ENCODE measurements at regions not wholly inside any gene's neighbourhood (a gene's known extent, or its start where the extent isn't known, plus 50 kb on each side); places are given as distances from the start of the nearest gene placed in this dataset.
"Not testable (repeated sequence)": the region's sequence is repeated elsewhere in the genome, so short reads cannot be mapped to it uniquely, and the experiment has no call there.

- no peak for DNase-seq
These were observed 127.7 kb downstream of the ALDH8A1 start for GRCh38 chr6:134821928-134822864.

- DNase-seq = no peak
These were observed 128.5 kb downstream of the ALDH8A1 start for GRCh38 chr6:134821397-134821796.

GRCh38 chr6:134819863-134820800 is 129.8 kb downstream of the ALDH8A1 start:
- DNase-seq = no peak

GRCh38 chr6:134819236-134819635 is 130.7 kb downstream of the ALDH8A1 start:
- DNase-seq = no peak

- DNase-seq = no peak
These were observed 132.5 kb downstream of the ALDH8A1 start for GRCh38 chr6:134817448-134817847.

GRCh38 chr6:134816780-134817179 is 133.1 kb downstream of the ALDH8A1 start:
- no peak for DNase-seq

- DNase-seq = no peak
These were observed 133.6 kb downstream of the ALDH8A1 start for GRCh38 chr6:134816300-134816699.

GRCh38 chr6:134814076-134814695 is 135.7 kb downstream of the ALDH8A1 start:
- DNase-seq = no peak

GRCh38 chr6:134813146-134813545 is 136.8 kb downstream of the ALDH8A1 start:
- DNase-seq = no peak

- no peak for DNase-seq
These were observed 139.5 kb downstream of the ALDH8A1 start for GRCh38 chr6:134810402-134810801.

GRCh38 chr6:134809130-134809529 is 140.8 kb downstream of the ALDH8A1 start:
- DNase-seq = no peak

- DNase-seq = no peak
These were observed 143.6 kb downstream of the ALDH8A1 start for GRCh38 chr6:134806180-134806798.

- DNase-seq = no peak
These were observed 144.7 kb downstream of the ALDH8A1 start for GRCh38 chr6:134805168-134805567.

GRCh38 chr6:134804311-134804710 is 145.6 kb downstream of the ALDH8A1 start:
- DNase-seq = not testable (repeated sequence)

GRCh38 chr6:134802426-134803058 is 147.4 kb downstream of the ALDH8A1 start:
- DNase-seq = no peak

- no peak for DNase-seq
These were observed 152.3 kb downstream of the ALDH8A1 start for GRCh38 chr6:134797400-134798113.

GRCh38 chr6:134795691-134796090 is 154.2 kb downstream of the ALDH8A1 start:
- DNase-seq = no peak

GRCh38 chr6:134795001-134795400 is 154.9 kb downstream of the ALDH8A1 start:
- no peak for DNase-seq

GRCh38 chr6:134791243-134791843 is 158.6 kb downstream of the ALDH8A1 start:
- DNase-seq = not testable (repeated sequence)

- DNase-seq = no peak
These were observed 162.5 kb downstream of the ALDH8A1 start for GRCh38 chr6:134787261-134787877.
